ENCODE measurements at regions not wholly inside any gene's neighbourhood (a gene's known extent, or its start where the extent isn't known, plus 50 kb on each side); places are given as distances from the start of the nearest gene placed in this dataset.

GRCh38 chrX:122641826-122642225 lies 542.3 kb upstream of the GRIA3 start:
- TF ChIP-seq CTCF (optimal IDR thresholded peaks at IDR 0.05 in 1 of 3, IDR thresholded peaks at IDR 0.05 in 1 of 3, conservative IDR thresholded peaks at IDR 0.05 in 1 of 3; ENCODE audit: extremely low read depth in 1 of 3, insufficient read depth in 2 of 3, low read length in 3 of 3) (no peak), EZH2 (IDR thresholded peaks at IDR 0.05; ENCODE audit: low read length) (no peak)

Measured in keratinocyte (primary cell).